ENCODE measurements at regions not wholly inside any gene's neighbourhood (a gene's known extent, or its start where the extent isn't known, plus 50 kb on each side); places are given as distances from the start of the nearest gene placed in this dataset.

- Histone ChIP-seq H3K4me2 (replicated peaks; ENCODE audit: extremely low read depth, low read length, poor library complexity, severe bottlenecking) (no peak overlapping the region), H3K9ac (ENCODE audit: insufficient read depth, low read length, poor library complexity, severe bottlenecking) (no peak overlapping the region), H3K27ac (ENCODE audit: low read depth in 1 of 2, low read length in 2 of 2) (no peak overlapping the region), H3K9me3 (replicated peaks in 1 of 2; ENCODE audit: control insufficient read depth in 1 of 2, insufficient read depth in 1 of 2, low read length in 2 of 2) (peaks cover 0 to 7% of the 10 kb centered on the region in 2 donors), H3K4me3 (replicated peaks in 1 of 3; ENCODE audit: low read depth in 2 of 3, low read length in 3 of 3) (no peak overlapping the region), H2AFZ (ENCODE audit: insufficient read depth, low read depth, low read length, poor library complexity, severe bottlenecking) (no peak overlapping the region), H3K27me3 (ENCODE audit: control insufficient read depth in 2 of 2, insufficient read depth in 2 of 2, low read length in 2 of 2) (no peaks in the 10 kb centered on the region), H3K4me1 (ENCODE audit: control insufficient read depth in 1 of 2, insufficient read depth in 2 of 2, low read length in 2 of 2) (no peaks in the 10 kb centered on the region), H3K79me2 (ENCODE audit: insufficient read depth, low read length) (no peaks in the 10 kb centered on the region), H4K20me1 (ENCODE audit: insufficient read depth, low read length) (no peaks in the 10 kb centered on the region), H3K36me3 (replicated peaks in 1 of 2; ENCODE audit: control insufficient read depth in 1 of 2, insufficient read depth in 2 of 2, low read length in 2 of 2) (no peaks in the 10 kb centered on the region)
- DNase-seq = no peak
- WGBS (ENCODE audit: insufficient coverage) = 78% methylated on average over 13 of the region's 15 CpGs
- Mint-ChIP-seq H3K27ac (no peak overlapping the region), H3K4me1 (no peaks in the 10 kb centered on the region), H3K36me3 (no peaks in the 10 kb centered on the region), H3K4me3 (no peak overlapping the region), H3K9me3 (peaks cover 0 to 16% (median 6%) of the 10 kb centered on the region in 7 donors), H3K27me3 (ENCODE audit: low read depth in 3 of 3) (peaks cover 0 to 6% (median 1%) of the 10 kb centered on the region in 3 donors)
- no peak for TF ChIP-seq CTCF (IDR thresholded peaks at IDR 0.05)
- intact Hi-C loops (cut with micrococcal nuclease) = no loop called here
Observed at GRCh38 chr5:1736889-1737711, 62.5 kb downstream of the MRPL36 start.

- 76% methylated on average over 3 of the region's 4 CpGs for WGBS (ENCODE audit: insufficient coverage)
- Histone ChIP-seq H3K27me3 (ENCODE audit: control insufficient read depth in 2 of 2, insufficient read depth in 2 of 2, low read length in 2 of 2) (no peaks in the 10 kb centered on the region), H4K20me1 (ENCODE audit: insufficient read depth, low read length) (no peaks in the 10 kb centered on the region), H3K9ac (ENCODE audit: insufficient read depth, low read length, poor library complexity, severe bottlenecking) (no peak overlapping the region), H3K9me3 (replicated peaks in 1 of 2; ENCODE audit: control insufficient read depth in 1 of 2, insufficient read depth in 1 of 2, low read length in 2 of 2) (peaks cover 0 to 7% of the 10 kb centered on the region in 2 donors), H3K4me1 (ENCODE audit: control insufficient read depth in 1 of 2, insufficient read depth in 2 of 2, low read length in 2 of 2) (no peaks in the 10 kb centered on the region), H3K4me3 (replicated peaks in 1 of 3; ENCODE audit: low read depth in 2 of 3, low read length in 3 of 3) (no peak overlapping the region), H3K4me2 (replicated peaks; ENCODE audit: extremely low read depth, low read length, poor library complexity, severe bottlenecking) (no peak overlapping the region), H3K36me3 (replicated peaks in 1 of 2; ENCODE audit: control insufficient read depth in 1 of 2, insufficient read depth in 2 of 2, low read length in 2 of 2) (no peaks in the 10 kb centered on the region), H3K27ac (ENCODE audit: low read depth in 1 of 2, low read length in 2 of 2) (no peak overlapping the region), H2AFZ (ENCODE audit: insufficient read depth, low read depth, low read length, poor library complexity, severe bottlenecking) (no peak overlapping the region), H3K79me2 (ENCODE audit: insufficient read depth, low read length) (no peaks in the 10 kb centered on the region)
- intact Hi-C loops (cut with micrococcal nuclease) = no loop called here
- DNase-seq = no peak
- no peak overlapping the region for H3K27ac Mint-ChIP-seq
- no peaks in the 10 kb centered on the region for H3K36me3 Mint-ChIP-seq
- H3K9me3 Mint-ChIP-seq = peaks cover 0 to 12% (median 6%) of the 10 kb centered on the region in 7 donors
- peaks cover 0 to 5% (median 2%) of the 10 kb centered on the region in 3 donors for H3K27me3 Mint-ChIP-seq (ENCODE audit: low read depth in 3 of 3)
- no peaks in the 10 kb centered on the region for H3K4me1 Mint-ChIP-seq
- no peak for TF ChIP-seq CTCF (IDR thresholded peaks at IDR 0.05)
- H3K4me3 Mint-ChIP-seq = no peak overlapping the region
Observed at GRCh38 chr5:1736065-1736464, 63.6 kb downstream of the MRPL36 start.

All from CD14-positive monocyte (primary cell).